HT1080 (cell line): ENCODE measurements at regions not wholly inside any gene's neighbourhood (a gene's known extent, or its start where the extent isn't known, plus 50 kb on each side); places are given as distances from the start of the nearest gene placed in this dataset.

Experiments
- DNase-seq: peaks from one replicate; pipeline ENCODE4 v3.0.0-alpha.2; 2015; ENCODE audit warnings: low read depth

- DNase-seq: peak; percentile 22
Observed at GRCh38 chr2:147792966-147793617, 51.7 kb upstream of the ACVR2A start.

GRCh38 chr2:147790580-147790979, 54.2 kb upstream of the ACVR2A start:
- DNase-seq: no peak

- DNase-seq: no peak
Observed at GRCh38 chr2:147789720-147790119, 55.1 kb upstream of the ACVR2A start.

GRCh38 chr2:147789287-147789686, 55.5 kb upstream of the ACVR2A start:
- no peak for DNase-seq

GRCh38 chr2:147782141-147782930, 62.5 kb upstream of the ACVR2A start:
- peak; percentile 71 for DNase-seq

- no peak for DNase-seq
Observed at GRCh38 chr2:147779440-147779839, 65.4 kb upstream of the ACVR2A start.

- DNase-seq: no peak
Observed at GRCh38 chr2:147777394-147777793, 67.4 kb upstream of the ACVR2A start.

GRCh38 chr2:147774805-147775204, 70.0 kb upstream of the ACVR2A start:
- DNase-seq: no peak

- no peak for DNase-seq
Observed at GRCh38 chr2:147773479-147773878, 71.3 kb upstream of the ACVR2A start.

GRCh38 chr2:147772781-147773180, 72.0 kb upstream of the ACVR2A start:
- no peak for DNase-seq

- no peak for DNase-seq
Observed at GRCh38 chr2:147763861-147764260, 81.0 kb upstream of the ACVR2A start.

- DNase-seq: no peak
Observed at GRCh38 chr2:147760984-147761383, 83.8 kb upstream of the ACVR2A start.

- no peak for DNase-seq
Observed at GRCh38 chr2:147759536-147759935, 85.3 kb upstream of the ACVR2A start.

- no peak for DNase-seq
Observed at GRCh38 chr2:147758821-147759220, 86.0 kb upstream of the ACVR2A start.

- no peak for DNase-seq
Observed at GRCh38 chr2:147756069-147756468, 88.8 kb upstream of the ACVR2A start.

GRCh38 chr2:147740211-147740927, 104.5 kb upstream of the ACVR2A start:
- DNase-seq: no peak

- DNase-seq: peak; percentile 21
Observed at GRCh38 chr2:147739508-147739907, 105.3 kb upstream of the ACVR2A start.

- no peak for DNase-seq
Observed at GRCh38 chr2:147718831-147719230, 126.0 kb upstream of the ACVR2A start.

- no peak for DNase-seq
Observed at GRCh38 chr2:147716906-147717305, 127.9 kb upstream of the ACVR2A start.

GRCh38 chr2:147715807-147716206, 129.0 kb upstream of the ACVR2A start:
- no peak for DNase-seq

GRCh38 chr2:147714582-147714981, 130.2 kb upstream of the ACVR2A start:
- DNase-seq: no peak

- DNase-seq: no peak
Observed at GRCh38 chr2:147713349-147713748, 131.5 kb upstream of the ACVR2A start.
